HUDEP-2 (cell line): ENCODE measurements at regions not wholly inside any gene's neighbourhood (a gene's known extent, or its start where the extent isn't known, plus 50 kb on each side); places are given as distances from the start of the nearest gene placed in this dataset.

ENCODE experiments used
- DNase-seq, 76 experiments: peaks; one replicate each; lab custom pipeline; 2025; ENCODE audit not compliant: unreplicated experiment in 76 of 76; lab: John Stamatoyannopoulos, UW

GRCh38 chrY:4035801-4036511 is 457.1 kb downstream of the TGIF2LY start:
- peak in 8 of 76 experiments; percentile 0 to 26 (median 2) for DNase-seq
